K562 (cell line): ENCODE measurements at regions not wholly inside any gene's neighbourhood (a gene's known extent, or its start where the extent isn't known, plus 50 kb on each side); places are given as distances from the start of the nearest gene placed in this dataset.

Source experiments
- EZH2 ChIP-seq: IDR thresholded peaks from 2 replicates; pipeline ENCODE4 v1.6.1; 2012; ENCODE audit warnings: low read depth, mild to moderate bottlenecking, inconsistent platforms, low read length, borderline replicate concordance
- TF ChIP-seq, protein P1 (sequence below), 3 experiments: IDR thresholded peaks in 2 of 3; conservative IDR thresholded peaks in 1 of 3; 2 replicates each; pipeline ENCODE4 v1.5.1; 2011 to 2012; ENCODE audit warnings: low read length in 3 of 3, mild to moderate bottlenecking in 3 of 3, control low read depth in 2 of 3, improper control_type of control experiment in 1 of 3, inconsistent platforms in 1 of 3, low read depth in 1 of 3, mixed read lengths in 1 of 3, moderate library complexity in 1 of 3; ENCODE audit not compliant: insufficient read depth in 2 of 3

DNA sequence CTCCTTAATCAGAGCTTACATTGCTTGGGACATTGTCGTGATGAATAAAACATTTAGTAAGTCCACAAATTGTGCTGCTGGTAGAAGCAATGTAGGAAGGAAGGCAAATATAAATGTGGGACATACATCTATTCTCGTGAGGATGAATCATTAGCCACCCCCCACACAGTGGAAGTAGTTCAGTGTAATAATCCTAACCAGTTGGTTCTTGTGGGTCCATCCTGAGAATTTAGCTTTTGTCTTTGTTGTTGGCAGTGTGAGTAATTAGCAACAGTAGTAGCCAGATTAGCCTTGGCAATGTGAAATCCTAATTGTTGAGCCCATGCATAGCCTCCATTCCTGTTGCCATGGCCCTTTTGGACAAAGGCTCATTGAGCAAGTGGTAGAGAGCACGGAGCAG, 532.1 kb downstream of the FBXO15 start:
- no peak for TF ChIP-seq EZH2
- TF ChIP-seq, protein P1, sequence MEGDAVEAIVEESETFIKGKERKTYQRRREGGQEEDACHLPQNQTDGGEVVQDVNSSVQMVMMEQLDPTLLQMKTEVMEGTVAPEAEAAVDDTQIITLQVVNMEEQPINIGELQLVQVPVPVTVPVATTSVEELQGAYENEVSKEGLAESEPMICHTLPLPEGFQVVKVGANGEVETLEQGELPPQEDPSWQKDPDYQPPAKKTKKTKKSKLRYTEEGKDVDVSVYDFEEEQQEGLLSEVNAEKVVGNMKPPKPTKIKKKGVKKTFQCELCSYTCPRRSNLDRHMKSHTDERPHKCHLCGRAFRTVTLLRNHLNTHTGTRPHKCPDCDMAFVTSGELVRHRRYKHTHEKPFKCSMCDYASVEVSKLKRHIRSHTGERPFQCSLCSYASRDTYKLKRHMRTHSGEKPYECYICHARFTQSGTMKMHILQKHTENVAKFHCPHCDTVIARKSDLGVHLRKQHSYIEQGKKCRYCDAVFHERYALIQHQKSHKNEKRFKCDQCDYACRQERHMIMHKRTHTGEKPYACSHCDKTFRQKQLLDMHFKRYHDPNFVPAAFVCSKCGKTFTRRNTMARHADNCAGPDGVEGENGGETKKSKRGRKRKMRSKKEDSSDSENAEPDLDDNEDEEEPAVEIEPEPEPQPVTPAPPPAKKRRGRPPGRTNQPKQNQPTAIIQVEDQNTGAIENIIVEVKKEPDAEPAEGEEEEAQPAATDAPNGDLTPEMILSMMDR (IDR thresholded peaks at IDR 0.05 in 2 of 3, conservative IDR thresholded peaks at IDR 0.05 in 1 of 3; ENCODE audit: insufficient read depth in 2 of 3, low read depth in 1 of 3, low read length in 3 of 3): no peak
